Testis (tissue), 2 donors: ENCODE measurements at regions not wholly inside any gene's neighbourhood (a gene's known extent, or its start where the extent isn't known, plus 50 kb on each side); places are given as distances from the start of the nearest gene placed in this dataset.

Experiments
- CTCF ChIP-seq, 3 experiments: fragments of 450-650 bp in 2 of 3; fragments of 200-600 bp in 1 of 3; sonication (generic) in 1 of 3; IDR thresholded peaks; one replicate each; pipeline ENCODE4 v1.5.1; 2016 to 2019; ENCODE audit warnings: antibody characterized with exemption in 3 of 3, mild to moderate bottlenecking in 2 of 3, moderate library complexity in 1 of 3
- POLR2A ChIP-seq: fragments of 450-650 bp; IDR thresholded peaks from one replicate; pipeline ENCODE4 v1.6.1; 2017; ENCODE audit warnings: antibody characterized with exemption, mild to moderate bottlenecking, moderate library complexity

- TF ChIP-seq CTCF (IDR thresholded peaks at IDR 0.05) (no peak), POLR2A (no peak)
Measured at GRCh38 chr21:22632176-22632575, 1634.0 kb downstream of the NCAM2 start.
